ENCODE measurements at regions not wholly inside any gene's neighbourhood (a gene's known extent, or its start where the extent isn't known, plus 50 kb on each side); places are given as distances from the start of the nearest gene placed in this dataset.

GRCh38 chr4:42330002-42330592, 67.2 kb upstream of the SHISA3 start:
- no peak for TF ChIP-seq TAF1 (IDR thresholded peaks at IDR 0.05; ENCODE audit: borderline replicate concordance, low read depth, low read length)
- no peak for TF ChIP-seq POLR2A (IDR thresholded peaks at IDR 0.05; ENCODE audit: low read depth, low read length)

All from GM12892 (cell line).